ENCODE measurements at regions not wholly inside any gene's neighbourhood (a gene's known extent, or its start where the extent isn't known, plus 50 kb on each side); places are given as distances from the start of the nearest gene placed in this dataset.

- no peak for TF ChIP-seq TAF1 (IDR thresholded peaks at IDR 0.05; ENCODE audit: borderline replicate concordance, low read depth, low read length)
- no peak for TF ChIP-seq POLR2AphosphoS5 (IDR thresholded peaks at IDR 0.05; ENCODE audit: low read depth, low read length)
- TF ChIP-seq POLR2A (IDR thresholded peaks at IDR 0.05; ENCODE audit: low read depth, low read length), result no peak
- DNase-seq (ENCODE audit: insufficient read length) (no peak), FAIRE-seq (no peak)
Measured at GRCh38 chr10:3460420-3461128, 288.0 kb upstream of the PITRM1 start.

- no peak for DNase-seq (ENCODE audit: insufficient read length)
- TF ChIP-seq POLR2AphosphoS5 (IDR thresholded peaks at IDR 0.05; ENCODE audit: low read depth, low read length), result no peak
- TF ChIP-seq TAF1 (IDR thresholded peaks at IDR 0.05; ENCODE audit: borderline replicate concordance, low read depth, low read length), result no peak
- no peak for TF ChIP-seq POLR2A (IDR thresholded peaks at IDR 0.05; ENCODE audit: low read depth, low read length)
- FAIRE-seq, result no peak
Measured at GRCh38 chr10:3455385-3456334, 283.1 kb upstream of the PITRM1 start.

GRCh38 chr10:3452683-3453361 lies 280.2 kb upstream of the PITRM1 start:
- no peak for FAIRE-seq
- DNase-seq (ENCODE audit: insufficient read length), result no peak
- no peak for TF ChIP-seq POLR2A (IDR thresholded peaks at IDR 0.05; ENCODE audit: low read depth, low read length)
- TF ChIP-seq POLR2AphosphoS5 (IDR thresholded peaks at IDR 0.05; ENCODE audit: low read depth, low read length), result no peak
- no peak for TF ChIP-seq TAF1 (IDR thresholded peaks at IDR 0.05; ENCODE audit: borderline replicate concordance, low read depth, low read length)

GRCh38 chr10:3452173-3452626 lies 279.6 kb upstream of the PITRM1 start:
- FAIRE-seq, result no peak

GRCh38 chr10:3451516-3452172 lies 279.1 kb upstream of the PITRM1 start:
- FAIRE-seq (no peak), DNase-seq (ENCODE audit: insufficient read length) (no peak)
- TF ChIP-seq POLR2AphosphoS5 (IDR thresholded peaks at IDR 0.05; ENCODE audit: low read depth, low read length), result no peak
- no peak for TF ChIP-seq POLR2A (IDR thresholded peaks at IDR 0.05; ENCODE audit: low read depth, low read length)

More at GRCh38 chr10:3452173-3452626, 279.6 kb upstream of the PITRM1 start:
- DNase-seq (ENCODE audit: insufficient read length), result no peak
- no peak for TF ChIP-seq POLR2A (IDR thresholded peaks at IDR 0.05; ENCODE audit: low read depth, low read length)

GRCh38 chr10:3446221-3446620 lies 273.6 kb upstream of the PITRM1 start:
- DNase-seq (ENCODE audit: insufficient read length) (no peak), FAIRE-seq (no peak)
- TF ChIP-seq POLR2AphosphoS5 (IDR thresholded peaks at IDR 0.05; ENCODE audit: low read depth, low read length), result no peak
- no peak for TF ChIP-seq POLR2A (IDR thresholded peaks at IDR 0.05; ENCODE audit: low read depth, low read length)
- no peak for TF ChIP-seq TAF1 (IDR thresholded peaks at IDR 0.05; ENCODE audit: borderline replicate concordance, low read depth, low read length)

- DNase-seq (ENCODE audit: insufficient read length) (no peak), FAIRE-seq (no peak)
- TF ChIP-seq POLR2AphosphoS5 (IDR thresholded peaks at IDR 0.05; ENCODE audit: low read depth, low read length), result no peak
Measured at GRCh38 chr10:3445648-3446047, 273.1 kb upstream of the PITRM1 start.

- FAIRE-seq (no peak), DNase-seq (ENCODE audit: insufficient read length) (no peak)
- TF ChIP-seq POLR2A (IDR thresholded peaks at IDR 0.05; ENCODE audit: low read depth, low read length) (no peak), TAF1 (IDR thresholded peaks at IDR 0.05; ENCODE audit: borderline replicate concordance, low read depth, low read length) (no peak), POLR2AphosphoS5 (IDR thresholded peaks at IDR 0.05; ENCODE audit: low read depth, low read length) (no peak)
Measured at GRCh38 chr10:3442451-3442990, 269.9 kb upstream of the PITRM1 start.

GRCh38 chr10:3439183-3439582 lies 266.6 kb upstream of the PITRM1 start:
- no peak for DNase-seq (ENCODE audit: insufficient read length)
- TF ChIP-seq TAF1 (IDR thresholded peaks at IDR 0.05; ENCODE audit: borderline replicate concordance, low read depth, low read length) (no peak), POLR2AphosphoS5 (IDR thresholded peaks at IDR 0.05; ENCODE audit: low read depth, low read length) (no peak)
- FAIRE-seq, result no peak

- TF ChIP-seq TAF1 (IDR thresholded peaks at IDR 0.05; ENCODE audit: borderline replicate concordance, low read depth, low read length), result no peak
- no peak for TF ChIP-seq POLR2A (IDR thresholded peaks at IDR 0.05; ENCODE audit: low read depth, low read length)
- no peak for TF ChIP-seq POLR2AphosphoS5 (IDR thresholded peaks at IDR 0.05; ENCODE audit: low read depth, low read length)
- DNase-seq (ENCODE audit: insufficient read length), result no peak
- FAIRE-seq, result no peak
Measured at GRCh38 chr10:3438606-3439005, 266.0 kb upstream of the PITRM1 start.

- TF ChIP-seq POLR2AphosphoS5 (IDR thresholded peaks at IDR 0.05; ENCODE audit: low read depth, low read length) (no peak), TAF1 (IDR thresholded peaks at IDR 0.05; ENCODE audit: borderline replicate concordance, low read depth, low read length) (no peak), POLR2A (IDR thresholded peaks at IDR 0.05; ENCODE audit: low read depth, low read length) (no peak)
- no peak for FAIRE-seq
- no peak for DNase-seq (ENCODE audit: insufficient read length)
Measured at GRCh38 chr10:3435671-3436070, 263.1 kb upstream of the PITRM1 start.

Measured in GM12892 (cell line).